HG03064 (cell line): ENCODE measurements at regions not wholly inside any gene's neighbourhood (a gene's known extent, or its start where the extent isn't known, plus 50 kb on each side); places are given as distances from the start of the nearest gene placed in this dataset.
"Not testable (repeated sequence)": the region's sequence is repeated elsewhere in the genome, so short reads cannot be mapped to it uniquely, and the experiment has no call there.

ENCODE experiments used
- ATAC-seq: cut with Tn5 transposase; IDR thresholded peaks from one replicate; pipeline ENCODE4 v1.9.1; 2021; ENCODE audit warnings: low read depth; ENCODE audit not compliant: unreplicated experiment

GRCh38 chr10:85080934-85081333 is 752.5 kb downstream of the CCSER2 start:
- ATAC-seq: no peak

- no peak for ATAC-seq
Measured at GRCh38 chr10:85098835-85099521, 770.6 kb downstream of the CCSER2 start.

DNA sequence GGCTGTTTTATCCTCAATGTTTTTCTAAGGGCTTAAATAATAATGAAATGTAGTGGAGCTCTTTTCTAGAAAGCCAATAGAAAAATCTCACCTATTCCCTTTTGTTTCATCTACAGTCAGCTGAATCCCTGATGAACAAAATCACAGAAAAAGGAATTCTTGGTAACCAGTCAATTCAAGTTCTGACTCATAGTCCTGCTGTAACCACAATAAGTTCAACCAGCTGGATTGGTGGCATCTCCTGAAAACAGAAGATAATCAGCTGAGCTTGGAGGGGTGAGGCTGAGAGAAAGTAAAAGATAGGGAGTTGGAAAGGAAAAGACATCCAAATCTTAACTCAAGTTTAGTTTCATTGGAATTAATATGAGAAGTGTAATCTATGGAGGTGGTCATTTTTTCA is 772.1 kb downstream of the CCSER2 start:
- ATAC-seq: no peak

DNA sequence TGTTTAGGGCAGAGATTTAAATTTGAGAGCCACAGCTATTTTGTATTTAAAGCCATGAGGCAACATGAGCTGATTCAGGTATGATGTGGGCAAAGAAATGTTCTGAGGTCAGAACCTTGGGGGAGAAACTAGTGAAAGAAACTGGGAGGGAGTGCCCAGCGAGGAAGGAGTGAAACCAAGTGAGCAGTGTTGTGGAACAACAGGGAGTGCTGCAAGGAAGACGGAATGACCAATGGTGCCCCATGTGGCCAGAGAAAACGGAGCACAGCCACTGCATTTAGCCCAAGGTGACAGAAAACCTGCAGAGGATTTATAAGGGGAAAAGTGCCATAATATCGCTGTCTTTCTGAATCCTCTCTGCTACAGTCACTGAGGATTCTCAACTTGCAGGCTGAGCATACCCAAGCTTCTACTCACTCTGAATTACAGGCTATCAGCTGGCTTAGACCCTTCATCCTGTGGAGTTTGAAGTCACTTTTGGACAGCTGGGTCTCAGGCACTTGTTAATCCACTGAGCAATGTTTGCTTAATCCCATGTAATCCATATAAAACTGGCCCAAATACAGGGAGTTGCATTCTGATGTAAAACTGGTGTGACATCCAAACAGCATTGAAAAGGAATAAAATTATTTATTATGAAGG is 777.3 kb downstream of the CCSER2 start:
- no peak for ATAC-seq

DNA sequence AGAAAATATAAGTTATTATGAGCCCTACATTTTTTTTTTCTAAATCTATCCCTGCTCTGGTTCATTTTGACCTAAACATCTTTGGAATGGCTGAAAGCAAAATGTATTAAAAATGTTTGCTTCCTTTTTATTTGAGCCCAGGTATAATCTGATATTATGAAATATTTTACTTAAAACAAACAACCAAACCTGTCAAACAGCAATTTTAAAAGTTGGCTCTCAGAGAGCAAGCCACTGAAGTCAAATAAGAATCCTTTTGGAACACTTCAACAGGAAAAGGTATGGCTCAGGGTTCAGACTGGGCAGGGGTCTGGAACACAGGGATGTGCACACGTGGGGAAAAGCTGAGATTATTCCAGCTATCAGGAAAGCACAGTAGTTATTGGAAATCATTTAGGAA is 782.9 kb downstream of the CCSER2 start:
- ATAC-seq: no peak

GRCh38 chr10:85124603-85125051 is 796.2 kb downstream of the CCSER2 start:
- no peak for ATAC-seq

GRCh38 chr10:85137253-85137652 is 808.9 kb downstream of the CCSER2 start:
- no peak for ATAC-seq

DNA sequence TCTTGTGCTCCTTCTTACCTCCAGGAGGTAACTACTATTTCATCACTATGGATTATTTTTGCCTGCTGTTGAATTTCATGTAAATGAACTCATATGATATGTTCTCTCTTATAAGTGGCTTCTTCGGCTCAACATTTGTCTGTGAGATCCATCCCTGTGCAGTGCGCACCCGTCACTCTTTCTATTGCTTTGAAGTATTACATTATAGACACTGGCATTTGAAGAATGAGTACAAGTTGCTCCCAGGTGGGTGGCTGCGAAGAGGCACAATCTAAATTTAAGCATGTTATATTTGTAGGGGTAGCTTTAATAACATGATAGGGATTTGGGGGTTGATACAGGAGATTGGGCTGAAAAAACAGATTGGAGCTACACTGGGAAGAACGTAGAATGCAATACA is 809.7 kb downstream of the CCSER2 start:
- no peak for ATAC-seq

- ATAC-seq: no peak
Measured at GRCh38 chr10:85139124-85139523, 810.7 kb downstream of the CCSER2 start.

GRCh38 chr10:85141520-85141919 is 813.1 kb downstream of the CCSER2 start:
- not testable (repeated sequence) for ATAC-seq

GRCh38 chr10:85145966-85146365 is 817.6 kb downstream of the CCSER2 start:
- ATAC-seq: no peak

DNA sequence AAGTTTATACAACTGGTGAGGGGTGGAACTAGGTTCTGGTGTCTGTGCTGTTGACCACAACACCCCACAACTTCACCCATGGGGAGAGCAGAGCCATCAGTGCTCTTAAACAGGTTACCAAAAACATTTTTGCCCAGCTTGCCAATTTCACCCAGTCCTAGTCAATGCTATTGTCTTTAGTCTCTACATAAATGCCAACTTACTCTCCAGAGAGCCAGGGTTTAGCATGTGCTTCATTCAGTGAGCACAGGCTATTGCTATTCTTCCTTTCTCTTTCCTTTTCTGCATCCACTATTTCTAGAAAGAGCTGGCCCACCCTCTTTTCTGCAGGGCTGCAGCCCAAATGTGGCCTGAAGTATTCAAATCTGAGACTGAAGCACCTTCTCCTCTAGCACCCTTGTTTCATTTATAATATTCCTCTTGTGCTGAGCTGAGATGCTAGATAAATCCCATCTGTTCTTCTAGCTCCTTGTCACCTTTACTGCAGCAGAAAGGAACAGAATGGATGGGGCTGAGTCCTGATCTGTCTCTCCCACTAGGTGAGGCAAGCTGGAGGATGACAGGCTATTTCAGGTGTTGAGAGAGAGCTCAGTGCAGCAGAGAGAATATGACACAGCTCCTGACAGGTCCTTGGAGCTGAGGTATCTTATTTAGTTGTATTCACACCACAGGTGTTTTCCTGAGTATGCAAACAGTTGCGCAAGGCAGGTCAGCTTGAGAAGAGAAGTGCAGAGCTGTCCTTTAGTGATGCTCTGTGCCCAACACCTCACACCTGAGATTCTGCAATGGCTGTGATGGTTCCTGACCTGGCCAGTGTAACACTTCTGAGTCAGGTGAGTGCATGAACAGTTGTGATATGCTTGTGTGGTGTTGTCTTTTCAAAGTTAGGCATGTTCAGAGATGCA is 819.2 kb downstream of the CCSER2 start:
- no peak for ATAC-seq

DNA sequence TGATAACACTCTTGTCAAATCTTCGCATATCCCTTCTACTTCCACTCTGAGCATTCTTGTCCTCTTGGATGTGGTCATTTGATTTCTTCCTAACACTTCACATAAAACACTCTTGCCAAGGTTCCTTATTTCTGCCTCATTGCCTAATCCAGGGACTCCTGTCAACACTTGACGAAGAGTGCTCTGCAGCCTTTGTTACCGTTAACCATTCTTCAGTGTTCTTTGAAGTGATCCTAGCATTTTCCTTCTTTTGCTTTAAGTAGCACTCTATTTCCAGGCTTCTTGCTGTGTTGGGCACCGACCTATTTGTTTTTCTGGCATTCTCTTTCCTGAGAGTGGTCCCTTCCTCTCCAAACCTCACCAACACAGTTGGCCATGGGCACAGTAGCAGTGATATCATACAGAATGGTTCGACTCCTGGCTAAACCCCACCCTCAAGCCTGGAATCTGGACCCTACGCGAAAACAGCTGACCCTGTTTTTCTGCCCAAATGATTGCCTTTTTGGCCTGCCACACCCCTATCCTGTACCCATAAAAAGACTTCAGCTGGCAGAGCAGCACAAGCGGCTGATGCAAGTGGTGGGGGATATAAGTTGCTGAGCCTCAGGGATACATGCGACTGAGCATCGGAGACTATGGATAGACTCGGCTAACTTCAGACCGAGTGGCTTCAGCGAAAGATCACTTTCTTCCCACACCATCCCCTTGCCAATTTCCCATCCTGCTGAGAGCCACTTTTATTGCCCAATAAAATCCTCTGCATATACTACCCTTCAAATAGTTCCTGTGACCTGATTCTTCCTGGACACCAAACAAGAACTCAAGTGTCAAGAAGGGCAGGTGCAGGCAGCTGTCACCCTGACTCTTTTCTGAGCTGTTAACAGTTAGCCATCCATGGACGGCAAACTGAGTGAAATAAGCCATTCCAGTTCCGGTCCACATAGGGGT is 820.6 kb downstream of the CCSER2 start:
- no peak for ATAC-seq

GRCh38 chr10:85149766-85150165 is 821.4 kb downstream of the CCSER2 start:
- ATAC-seq: no peak

DNA sequence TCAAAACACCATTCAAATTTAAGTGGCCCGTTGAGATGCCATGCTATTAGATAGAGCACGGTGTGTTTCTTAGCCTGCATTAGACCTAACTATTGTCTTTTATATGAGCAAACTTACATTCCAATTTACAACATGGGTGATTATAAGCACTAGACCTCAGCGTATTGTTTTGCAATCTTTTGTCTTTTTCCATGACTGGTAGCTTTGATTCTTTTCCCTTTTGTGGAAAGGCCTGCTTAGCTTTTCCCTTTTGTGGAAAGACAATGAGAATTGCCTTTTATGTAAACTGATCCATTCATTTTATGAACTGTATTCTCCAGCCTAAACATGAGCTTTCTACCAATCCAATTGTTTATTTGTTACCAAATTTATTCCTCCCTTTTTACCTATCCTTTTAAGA is 823.1 kb downstream of the CCSER2 start:
- ATAC-seq: no peak

- ATAC-seq: no peak
Measured at GRCh38 chr10:85152496-85152895, 824.1 kb downstream of the CCSER2 start.

GRCh38 chr10:85152911-85153310 is 824.5 kb downstream of the CCSER2 start:
- ATAC-seq: no peak

DNA sequence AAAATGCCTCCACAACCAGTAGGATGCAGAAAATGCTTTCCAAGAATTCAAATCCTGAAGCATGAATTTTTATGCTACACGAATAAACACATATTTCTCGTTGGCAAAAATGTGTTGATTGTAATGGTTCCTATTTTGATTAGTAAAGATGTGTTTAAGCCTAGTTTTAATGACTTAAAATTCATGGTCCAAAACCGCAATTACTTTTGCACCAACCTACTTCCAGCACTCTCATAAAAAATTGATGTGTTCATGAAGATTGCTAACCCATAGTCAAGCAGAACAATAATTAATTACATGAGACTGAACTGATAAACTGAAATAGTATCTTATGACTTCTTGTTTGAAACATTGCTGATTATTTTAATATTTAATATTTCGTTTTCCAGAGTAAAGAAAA is 828.8 kb downstream of the CCSER2 start:
- no peak for ATAC-seq

GRCh38 chr10:85168243-85168642 is 839.9 kb downstream of the CCSER2 start:
- no peak for ATAC-seq

DNA sequence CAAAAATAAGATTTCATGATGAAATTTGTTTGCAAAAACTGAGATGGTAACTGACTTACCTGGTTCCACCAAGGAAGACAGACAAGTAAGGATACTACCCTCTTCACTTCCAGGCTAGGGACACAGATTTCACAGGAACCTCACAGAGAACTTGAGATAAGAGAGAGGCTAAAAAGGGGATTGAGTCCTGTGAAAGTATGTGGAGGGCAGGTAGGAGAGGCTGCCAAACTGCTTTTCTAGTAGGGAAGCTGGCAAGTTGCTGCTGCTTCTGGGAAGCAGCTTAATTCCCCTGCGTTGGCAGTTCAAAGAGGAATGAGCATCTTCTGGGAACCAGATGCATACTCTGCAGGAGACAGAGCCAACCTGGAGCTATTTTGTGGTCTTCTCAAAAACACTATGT is 841.6 kb downstream of the CCSER2 start:
- no peak for ATAC-seq
